GM18861 (cell line): ENCODE measurements at regions not wholly inside any gene's neighbourhood (a gene's known extent, or its start where the extent isn't known, plus 50 kb on each side); places are given as distances from the start of the nearest gene placed in this dataset.

Source experiments
- ATAC-seq: cut with Tn5 transposase; IDR thresholded peaks from one replicate; pipeline ENCODE4 v1.9.1; 2021; ENCODE audit not compliant: unreplicated experiment

GRCh38 chr16:51755577-51756355 is 604.7 kb upstream of the SALL1 start:
- ATAC-seq, result no peak

GRCh38 chr16:51755039-51755501 is 604.0 kb upstream of the SALL1 start:
- no peak for ATAC-seq

GRCh38 chr16:51753467-51754127 is 602.5 kb upstream of the SALL1 start:
- ATAC-seq, result no peak

GRCh38 chr16:51752438-51752995 is 601.4 kb upstream of the SALL1 start:
- ATAC-seq, result no peak

GRCh38 chr16:51747329-51747728 is 596.3 kb upstream of the SALL1 start:
- no peak for ATAC-seq

- ATAC-seq, result no peak
These were observed 583.1 kb upstream of the SALL1 start for GRCh38 chr16:51734220-51734619.

GRCh38 chr16:51733181-51733580 is 582.1 kb upstream of the SALL1 start:
- no peak for ATAC-seq

GRCh38 chr16:51731160-51731559 is 580.1 kb upstream of the SALL1 start:
- no peak for ATAC-seq

GRCh38 chr16:51723036-51723724 is 572.1 kb upstream of the SALL1 start:
- no peak for ATAC-seq

GRCh38 chr16:51722467-51722866 is 571.4 kb upstream of the SALL1 start:
- no peak for ATAC-seq

- ATAC-seq, result no peak
These were observed 568.3 kb upstream of the SALL1 start for GRCh38 chr16:51719376-51719775.

GRCh38 chr16:51716195-51716594 is 565.1 kb upstream of the SALL1 start:
- ATAC-seq, result no peak

- no peak for ATAC-seq
These were observed 562.4 kb upstream of the SALL1 start for GRCh38 chr16:51713502-51713901.

GRCh38 chr16:51710905-51711563 is 560.0 kb upstream of the SALL1 start:
- no peak for ATAC-seq

- ATAC-seq, result no peak
These were observed 559.1 kb upstream of the SALL1 start for GRCh38 chr16:51710186-51710585.

- ATAC-seq, result no peak
These were observed 557.8 kb upstream of the SALL1 start for GRCh38 chr16:51708861-51709260.

GRCh38 chr16:51707666-51708065 is 556.6 kb upstream of the SALL1 start:
- no peak for ATAC-seq

- ATAC-seq, result no peak
These were observed 554.1 kb upstream of the SALL1 start for GRCh38 chr16:51705142-51705541.

GRCh38 chr16:51701025-51701424 is 550.0 kb upstream of the SALL1 start:
- no peak for ATAC-seq

- ATAC-seq, result no peak
These were observed 548.8 kb upstream of the SALL1 start for GRCh38 chr16:51699686-51700396.
